Mucosa of descending colon (tissue), 3 donors: ENCODE measurements at regions not wholly inside any gene's neighbourhood (a gene's known extent, or its start where the extent isn't known, plus 50 kb on each side); places are given as distances from the start of the nearest gene placed in this dataset.

Experiments
- ATAC-seq: fragments of 200-7000 bp; cut with Tn5 transposase; one replicate; pipeline ENCODE4 v1.9.1; 2020; ENCODE audit warnings: mild to moderate bottlenecking, moderate library complexity
- DNase-seq, 3 donors: peaks; one replicate each; pipeline ENCODE4 v3.0.0-alpha.2; 2020
- H3K36me3 ChIP-seq: fragments of 200-600 bp; one replicate; pipeline ENCODE4 v1.8.0; 2021; ENCODE audit warnings: low read depth, mild to moderate bottlenecking
- H3K4me1 ChIP-seq: fragments of 200-600 bp; one replicate; pipeline ENCODE4 v1.8.0; 2021; ENCODE audit warnings: low read depth, mild to moderate bottlenecking
- H3K4me3 ChIP-seq: fragments of 200-600 bp; one replicate; pipeline ENCODE4 v1.8.0; 2021; ENCODE audit warnings: mild to moderate bottlenecking
- H3K9me3 ChIP-seq: fragments of 200-600 bp; one replicate; pipeline ENCODE4 v1.8.0; 2021; ENCODE audit warnings: mild to moderate bottlenecking
- CTCF ChIP-seq: fragments of 200-600 bp; IDR thresholded peaks from one replicate; pipeline ENCODE4 v1.8.0; 2022; ENCODE audit warnings: antibody characterized with exemption, mild to moderate bottlenecking
- intact Hi-C, 2 donors: fragments of 100-400 bp; cut with DNase I in 1 of 2; cut with micrococcal nuclease in 1 of 2; formaldehyde crosslinking; loops; one replicate each; pipeline versions ENCODE4 v1.11.0 to v1.11.1; 2022; cut with DNase I, micrococcal nuclease
- donor health status: DM: no; HTN: no; CAD: no; lungs with moderate emphysema.
- donor health status: DM: no; HTN: no; CAD: no.
- donor health status: DM: no; HTN: yes; CAD: no.

DNA sequence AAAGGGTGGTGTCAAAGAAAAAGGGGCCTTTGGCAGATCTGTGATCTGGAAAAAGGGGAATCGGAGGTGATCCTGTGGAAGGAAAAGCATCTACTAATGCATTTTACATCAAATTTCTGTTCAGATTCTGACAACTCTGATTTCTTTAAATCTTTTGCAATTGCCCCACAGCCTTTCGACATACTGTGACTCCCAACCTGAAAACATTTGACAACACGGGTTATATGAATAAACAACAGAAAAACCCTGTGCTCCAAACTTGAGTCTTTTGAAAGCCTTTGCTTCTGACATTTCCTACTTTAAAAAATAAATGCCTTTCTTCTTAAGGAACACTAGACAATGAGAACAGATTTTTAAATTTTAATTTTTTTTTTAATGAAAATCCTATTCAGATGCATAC is 231.9 kb upstream of the HMGA2 start:
- Histone ChIP-seq H3K36me3 (no peaks in the 10 kb centered on the region), H3K9me3 (no peaks in the 10 kb centered on the region), H3K4me3 (no peak overlapping the region), H3K4me1 (peaks cover 4% of the 10 kb centered on the region)
- no peak for TF ChIP-seq CTCF
- DNase-seq: no peak
- ATAC-seq: no peak
- intact Hi-C loops: no loop called here

DNA sequence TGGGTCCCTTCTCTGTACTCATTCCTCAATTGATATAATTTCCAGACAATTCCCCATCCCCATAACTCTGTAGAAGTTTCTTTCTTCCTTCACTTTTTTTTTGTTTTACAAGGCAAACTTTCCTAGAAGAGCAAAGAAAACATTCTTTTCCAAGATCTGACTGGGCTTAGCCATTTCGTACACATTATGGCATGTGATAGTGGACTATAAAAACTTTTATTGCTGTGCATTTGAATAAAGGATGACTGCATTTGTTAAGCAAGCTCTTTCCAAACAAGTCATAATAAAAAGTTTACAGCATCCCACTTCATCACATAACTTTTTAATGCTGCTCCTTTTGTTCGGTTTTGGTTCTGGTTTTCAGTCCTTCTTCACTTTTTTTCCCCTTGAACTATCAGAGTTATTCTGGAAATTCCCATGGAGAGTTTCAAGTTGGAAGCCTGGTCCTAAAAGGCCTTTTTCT is 231.0 kb upstream of the HMGA2 start:
- DNase-seq (no peak), ATAC-seq (peak; percentile 89)
- no peaks in the 10 kb centered on the region for H3K36me3 ChIP-seq
- no peaks in the 10 kb centered on the region for H3K9me3 ChIP-seq
- peaks cover 4% of the 10 kb centered on the region for H3K4me1 ChIP-seq
- TF ChIP-seq CTCF: no peak
- no peak overlapping the region for H3K4me3 ChIP-seq
- intact Hi-C loops: no loop called here

GRCh38 chr12:65594409-65594808 is 229.9 kb upstream of the HMGA2 start:
- Histone ChIP-seq H3K4me3 (no peak overlapping the region), H3K9me3 (no peaks in the 10 kb centered on the region), H3K36me3 (no peaks in the 10 kb centered on the region), H3K4me1 (peaks cover 4% of the 10 kb centered on the region)
- TF ChIP-seq CTCF: no peak
- DNase-seq (no peak), ATAC-seq (no peak)
- intact Hi-C loops: no loop called here

DNA sequence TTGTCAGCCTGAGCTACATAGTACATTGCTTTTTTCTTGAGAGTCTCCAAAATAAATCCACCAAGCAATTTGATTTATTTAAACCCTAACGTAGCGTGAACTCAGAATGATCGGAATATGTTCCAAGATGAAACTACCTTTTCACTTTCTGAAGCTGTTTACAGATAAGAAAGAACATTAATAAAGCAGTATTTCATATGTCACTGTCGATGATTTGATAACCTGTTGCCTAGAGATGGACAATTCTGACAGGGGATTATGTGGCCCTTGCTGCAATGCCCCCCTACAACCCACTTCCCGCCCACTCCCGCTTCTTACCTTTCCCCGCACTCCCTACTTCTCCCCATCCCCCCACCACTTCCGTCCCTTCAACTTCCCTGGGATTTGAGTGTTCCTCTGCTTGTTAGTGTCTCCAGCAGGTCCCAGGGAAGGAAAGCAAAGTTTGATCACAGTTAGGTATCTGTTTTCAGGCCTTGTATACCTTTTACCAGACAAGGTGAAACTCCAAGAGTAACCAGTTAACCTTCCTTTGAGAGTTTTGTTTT is 229.2 kb upstream of the HMGA2 start:
- intact Hi-C loops: no loop called here
- Histone ChIP-seq H3K9me3 (no peaks in the 10 kb centered on the region), H3K4me3 (no peak overlapping the region), H3K4me1 (peaks cover 4% of the 10 kb centered on the region), H3K36me3 (no peaks in the 10 kb centered on the region)
- TF ChIP-seq CTCF: no peak
- no peak for DNase-seq
- no peak for ATAC-seq

DNA sequence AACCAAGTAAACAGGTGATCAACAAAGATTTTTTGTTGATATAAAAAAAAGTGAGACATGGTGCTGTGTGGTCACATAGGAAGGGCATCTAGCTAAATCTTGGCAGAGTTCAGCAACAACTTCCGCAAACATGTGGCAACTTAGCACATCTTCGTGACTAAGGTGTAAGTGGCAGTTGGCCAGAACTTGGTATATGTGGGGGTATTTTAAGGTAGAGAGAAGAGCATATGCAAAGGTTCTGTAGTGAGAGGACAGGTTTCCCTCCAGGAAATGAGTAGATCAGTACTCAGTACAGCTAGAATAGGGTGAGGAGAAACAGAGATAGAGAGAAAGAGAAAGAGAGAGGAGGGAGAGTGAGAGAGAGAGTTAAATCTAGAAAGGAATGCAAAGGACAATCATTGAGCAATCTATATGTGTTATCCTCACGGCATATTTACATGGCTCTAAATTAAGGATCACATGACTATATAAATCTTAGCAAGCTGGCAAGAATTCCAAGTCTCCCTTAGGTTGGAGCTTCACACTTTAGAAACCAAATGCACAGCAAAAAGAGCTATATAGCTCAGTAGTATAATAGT is 227.7 kb upstream of the HMGA2 start:
- ATAC-seq: peak; percentile 16
- intact Hi-C loops: no loop called here
- no peak for DNase-seq
- H3K4me3 ChIP-seq: no peak overlapping the region
- no peaks in the 10 kb centered on the region for H3K36me3 ChIP-seq
- H3K9me3 ChIP-seq: no peaks in the 10 kb centered on the region
- H3K4me1 ChIP-seq: peaks cover 4% of the 10 kb centered on the region
- no peak for TF ChIP-seq CTCF
